ENCODE measurements at regions not wholly inside any gene's neighbourhood (a gene's known extent, or its start where the extent isn't known, plus 50 kb on each side); places are given as distances from the start of the nearest gene placed in this dataset.

DNA sequence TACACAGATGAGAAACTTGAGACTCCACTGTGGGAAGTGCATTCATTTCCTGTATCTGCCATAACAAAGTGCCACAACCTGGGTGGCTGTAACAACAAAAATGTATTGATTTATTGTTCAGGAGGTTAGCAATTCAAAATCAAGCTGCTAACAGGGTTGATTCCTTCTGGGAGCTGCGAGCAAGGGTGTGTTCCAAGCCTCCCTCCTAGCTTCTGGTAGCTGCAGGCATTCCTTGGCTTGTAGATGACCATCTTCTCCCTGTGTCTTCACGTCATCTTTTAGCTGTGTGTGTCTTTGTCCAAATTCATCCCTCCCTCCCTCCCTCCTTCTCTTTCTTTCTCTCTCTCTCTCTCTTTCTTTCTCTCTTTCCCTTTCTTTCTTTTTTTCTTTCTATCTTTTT is 258.1 kb downstream of the MSX2 start:
- TF ChIP-seq, protein P1, sequence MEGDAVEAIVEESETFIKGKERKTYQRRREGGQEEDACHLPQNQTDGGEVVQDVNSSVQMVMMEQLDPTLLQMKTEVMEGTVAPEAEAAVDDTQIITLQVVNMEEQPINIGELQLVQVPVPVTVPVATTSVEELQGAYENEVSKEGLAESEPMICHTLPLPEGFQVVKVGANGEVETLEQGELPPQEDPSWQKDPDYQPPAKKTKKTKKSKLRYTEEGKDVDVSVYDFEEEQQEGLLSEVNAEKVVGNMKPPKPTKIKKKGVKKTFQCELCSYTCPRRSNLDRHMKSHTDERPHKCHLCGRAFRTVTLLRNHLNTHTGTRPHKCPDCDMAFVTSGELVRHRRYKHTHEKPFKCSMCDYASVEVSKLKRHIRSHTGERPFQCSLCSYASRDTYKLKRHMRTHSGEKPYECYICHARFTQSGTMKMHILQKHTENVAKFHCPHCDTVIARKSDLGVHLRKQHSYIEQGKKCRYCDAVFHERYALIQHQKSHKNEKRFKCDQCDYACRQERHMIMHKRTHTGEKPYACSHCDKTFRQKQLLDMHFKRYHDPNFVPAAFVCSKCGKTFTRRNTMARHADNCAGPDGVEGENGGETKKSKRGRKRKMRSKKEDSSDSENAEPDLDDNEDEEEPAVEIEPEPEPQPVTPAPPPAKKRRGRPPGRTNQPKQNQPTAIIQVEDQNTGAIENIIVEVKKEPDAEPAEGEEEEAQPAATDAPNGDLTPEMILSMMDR (conservative IDR thresholded peaks at IDR 0.05; ENCODE audit: low read depth, low read length), result no peak
- no peak for TF ChIP-seq EZH2 (IDR thresholded peaks at IDR 0.05; ENCODE audit: low read length, unreplicated experiment)
- no peak for TF ChIP-seq EZH2phosphoT487 (IDR thresholded peaks at IDR 0.05; ENCODE audit: borderline replicate concordance, low read length)
